H1 (cell line): ENCODE measurements at regions not wholly inside any gene's neighbourhood (a gene's known extent, or its start where the extent isn't known, plus 50 kb on each side); places are given as distances from the start of the nearest gene placed in this dataset.

ENCODE experiments used
- CTCF ChIA-PET: fragments of 300-600 bp; sonication (Branson Sonifier 250); formaldehyde crosslinking; loops from one replicate; lab custom pipeline; 2021; ENCODE audit not compliant: partially characterized antibody; lab: Charles Lee
- POLR2A ChIA-PET: fragments of 300-600 bp; sonication (Branson Sonifier 250); formaldehyde crosslinking; loops from one replicate; lab custom pipeline; 2021; ENCODE audit warnings: inconsistent platforms; ENCODE audit not compliant: partially characterized antibody; lab: Charles Lee
- DNase-seq, 2 experiments: peaks; one replicate each; pipeline versions ENCODE4 v3.0.0 to v3.0.0-alpha.2; 2010 to 2022; ENCODE audit warnings: low spot score in 2 of 2, low read depth in 1 of 2, mixed read lengths in 1 of 2
- FAIRE-seq: peaks from 2 replicates; lab custom pipeline; 2011; peaks lifted over from hg19 to GRCh38; lab: Jason Lieb, UNC
- H2AFZ ChIP-seq: 2 replicates; pipeline ENCODE4 v1.8.1; 2012; ENCODE audit warnings: low read length, inconsistent platforms
- H2AK5ac ChIP-seq: 2 replicates; pipeline ENCODE4 v1.6.1; 2013; ENCODE audit warnings: low read depth, low read length
- H2BK120ac ChIP-seq: replicated peaks from 2 replicates; pipeline ENCODE3; 2013; ENCODE audit warnings: low read depth, low read length, inconsistent platforms
- H2BK12ac ChIP-seq: 2 replicates; pipeline ENCODE4 v1.6.1; 2013; ENCODE audit warnings: low read depth, low read length
- H2BK15ac ChIP-seq: 2 replicates; pipeline ENCODE4 v1.6.1; 2013; ENCODE audit warnings: low read length
- H2BK20ac ChIP-seq: 2 replicates; pipeline ENCODE4 v1.6.1; 2013; ENCODE audit warnings: low read length
- H2BK5ac ChIP-seq: 2 replicates; pipeline ENCODE4 v1.6.1; 2013; ENCODE audit warnings: low read depth, low read length
- H3K14ac ChIP-seq: 2 replicates; pipeline ENCODE4 v1.6.1; 2013; ENCODE audit warnings: inconsistent platforms; ENCODE audit not compliant: insufficient read length
- H3K18ac ChIP-seq: 2 replicates; pipeline ENCODE4 v1.6.1; 2013; ENCODE audit warnings: low read length; ENCODE audit errors: extremely low read depth
- H3K23ac ChIP-seq: 2 replicates; pipeline ENCODE4 v1.6.1; 2013; ENCODE audit warnings: inconsistent platforms; ENCODE audit not compliant: insufficient read length
- H3K23me2 ChIP-seq: 2 replicates; pipeline ENCODE4 v1.6.1; 2013; ENCODE audit warnings: low read depth, low read length
- H3K27ac ChIP-seq: 2 replicates; pipeline ENCODE4 v1.6.1; 2011; ENCODE audit warnings: low read depth, low read length, inconsistent platforms
- H3K27me3 ChIP-seq, 4 experiments: replicated peaks in 1 of 4; 1 replicate in 1 of 4; 2 replicates in 3 of 4; pipeline versions ENCODE4 v1.6.1 to v1.8.1; 2011 to 2013; ENCODE audit warnings: low read length in 3 of 4, mild to moderate bottlenecking in 3 of 4, inconsistent platforms in 2 of 4, mixed read lengths in 2 of 4, moderate library complexity in 1 of 4; ENCODE audit not compliant: control insufficient read depth in 3 of 4, insufficient read depth in 3 of 4; ENCODE audit errors: extremely low read depth in 1 of 4
- H3K36me3 ChIP-seq, 4 experiments: 2 replicates each; pipeline versions ENCODE4 v1.6.1 to v1.8.1; 2011 to 2013; ENCODE audit warnings: mild to moderate bottlenecking in 4 of 4, low read length in 3 of 4, moderate library complexity in 2 of 4, control low read depth in 1 of 4, inconsistent platforms in 1 of 4; ENCODE audit not compliant: insufficient read depth in 4 of 4, control insufficient read depth in 2 of 4
- H3K4ac ChIP-seq: replicated peaks from 2 replicates; pipeline ENCODE3; 2013; ENCODE audit warnings: low read length, low read depth, mixed read lengths, inconsistent platforms; ENCODE audit not compliant: insufficient read length
- H3K4me1 ChIP-seq, 4 experiments: replicated peaks in 1 of 4; 1 replicate in 1 of 4; 2 replicates in 3 of 4; pipeline versions ENCODE4 v1.6.1 to v1.8.1; 2011 to 2013; ENCODE audit warnings: low read length in 3 of 4, inconsistent platforms in 2 of 4, mixed read lengths in 1 of 4; ENCODE audit not compliant: insufficient read depth in 4 of 4, control insufficient read depth in 3 of 4
- H3K4me2 ChIP-seq, 2 experiments: 2 replicates each; pipeline versions ENCODE4 v1.6.1 to v1.8.1; 2011 to 2013; ENCODE audit warnings: low read depth in 2 of 2, low read length in 2 of 2, control low read depth in 1 of 2, inconsistent platforms in 1 of 2, mild to moderate bottlenecking in 1 of 2; ENCODE audit not compliant: insufficient read depth in 1 of 2
- H3K4me3 ChIP-seq, 4 experiments: fragments of 200-600, 300-600 bp in 1 of 4; sonication (generic), shearing (Covaris generic), sonication (Bioruptor Twin) in 1 of 4; 2 replicates each; pipeline versions ENCODE4 v1.5.1 to v1.8.1; 2011 to 2016; ENCODE audit warnings: low read length in 4 of 4, low read depth in 3 of 4, control low read depth in 2 of 4, inconsistent platforms in 2 of 4, mild to moderate bottlenecking in 2 of 4, mixed read lengths in 1 of 4, moderate library complexity in 1 of 4; ENCODE audit not compliant: insufficient read depth in 2 of 4; ENCODE audit errors: extremely low read depth in 1 of 4
- H3K56ac ChIP-seq: replicated peaks from 2 replicates; pipeline ENCODE3; 2013; ENCODE audit warnings: low read depth, mild to moderate bottlenecking, mixed read lengths, low read length, inconsistent platforms; ENCODE audit not compliant: insufficient read length
- H3K79me1 ChIP-seq: 2 replicates; pipeline ENCODE4 v1.6.1; 2013; ENCODE audit warnings: low read depth, low read length, control low read depth
- H3K79me2 ChIP-seq, 2 experiments: 2 replicates each; pipeline versions ENCODE4 v1.6.1 to v1.8.1; 2012 to 2013; ENCODE audit warnings: low read length in 2 of 2, mild to moderate bottlenecking in 2 of 2, inconsistent platforms in 1 of 2; ENCODE audit not compliant: insufficient read depth in 2 of 2, control insufficient read depth in 1 of 2
- H3K9ac ChIP-seq, 4 experiments: replicated peaks in 1 of 4; 1 replicate in 1 of 4; 2 replicates in 3 of 4; pipeline versions ENCODE4 v1.6.1 to v1.8.1; 2011 to 2013; ENCODE audit warnings: low read depth in 3 of 4, low read length in 3 of 4, control low read depth in 2 of 4, mild to moderate bottlenecking in 2 of 4, moderate library complexity in 2 of 4, inconsistent platforms in 1 of 4; ENCODE audit errors: extremely low read depth in 1 of 4
- H3K9me3 ChIP-seq, 2 experiments: 2 replicates each; pipeline versions ENCODE4 v1.6.1 to v1.8.1; 2012 to 2013; ENCODE audit warnings: mild to moderate bottlenecking in 2 of 2, moderate library complexity in 2 of 2, control low read depth in 1 of 2, inconsistent platforms in 1 of 2, low read depth in 1 of 2, low read length in 1 of 2, mixed read lengths in 1 of 2; ENCODE audit not compliant: insufficient read depth in 2 of 2
- H4K20me1 ChIP-seq, 2 experiments: replicated peaks in 1 of 2; 2 replicates each; pipeline versions ENCODE3 to v1.8.1; 2011 to 2013; ENCODE audit warnings: inconsistent platforms in 2 of 2, low read length in 2 of 2, mild to moderate bottlenecking in 1 of 2; ENCODE audit not compliant: insufficient read depth in 2 of 2, control insufficient read depth in 1 of 2
- H4K5ac ChIP-seq: 2 replicates; pipeline ENCODE4 v1.6.1; 2013; ENCODE audit warnings: low read length, low read depth, mixed read lengths, inconsistent platforms; ENCODE audit not compliant: insufficient read length
- H4K8ac ChIP-seq: 2 replicates; pipeline ENCODE4 v1.8.0; 2013; ENCODE audit warnings: mild to moderate bottlenecking, moderate library complexity, low read length, inconsistent platforms; ENCODE audit not compliant: insufficient read depth; ENCODE audit errors: extremely low read depth
- H4K91ac ChIP-seq: replicated peaks from 2 replicates; pipeline ENCODE3; 2013; ENCODE audit warnings: low read length, mixed read lengths, inconsistent platforms; ENCODE audit not compliant: insufficient read length
- BCL11A ChIP-seq, 2 experiments: IDR thresholded peaks; one replicate each; pipeline ENCODE4 v1.6.1; 2011; ENCODE audit warnings: low read depth in 2 of 2, low read length in 2 of 2, mild to moderate bottlenecking in 2 of 2
- FOSL1 ChIP-seq: IDR thresholded peaks from 2 replicates; pipeline ENCODE4 v1.6.1; 2011; ENCODE audit warnings: mild to moderate bottlenecking, low read depth, low read length, moderate library complexity; ENCODE audit not compliant: insufficient read depth
- HDAC2 ChIP-seq, 2 experiments: fragments of 300-600 bp in 1 of 2; sonication (generic) in 1 of 2; IDR thresholded peaks; 2 replicates each; pipeline ENCODE4 v1.6.1; 2011 to 2012; ENCODE audit warnings: low read depth in 2 of 2, low read length in 2 of 2, mild to moderate bottlenecking in 2 of 2, moderate library complexity in 2 of 2, borderline replicate concordance in 1 of 2, inconsistent platforms in 1 of 2
- HDAC6 ChIP-seq: IDR thresholded peaks from one replicate; pipeline ENCODE4 v1.7.1; 2012; ENCODE audit warnings: low read depth, mild to moderate bottlenecking, inconsistent platforms, low read length, moderate library complexity
- JUND ChIP-seq: IDR thresholded peaks from 2 replicates; pipeline ENCODE4 v1.6.1; 2011; ENCODE audit warnings: mild to moderate bottlenecking, improper control_type of control experiment, low read length
- KDM1A ChIP-seq: fragments of 200-600, 300-600 bp; sonication (generic); IDR thresholded peaks from 2 replicates; pipeline ENCODE4 v1.7.1; 2016; ENCODE audit warnings: mild to moderate bottlenecking, low read length, borderline replicate concordance
- NANOG ChIP-seq: IDR thresholded peaks from 2 replicates; pipeline ENCODE4 v1.6.1; 2011; ENCODE audit warnings: low read length, low read depth, mild to moderate bottlenecking, inconsistent platforms; ENCODE audit not compliant: insufficient read depth, poor library complexity, severe bottlenecking
- POU5F1 ChIP-seq: IDR thresholded peaks from 2 replicates; pipeline ENCODE4 v1.6.1; 2011; ENCODE audit warnings: low read depth, mild to moderate bottlenecking, low read length, moderate library complexity
- SP2 ChIP-seq: IDR thresholded peaks from 2 replicates; pipeline ENCODE4 v1.6.1; 2012; ENCODE audit warnings: mild to moderate bottlenecking, low read length, inconsistent platforms
- TAF1 ChIP-seq: IDR thresholded peaks from 2 replicates; pipeline ENCODE4 v1.6.1; 2011; ENCODE audit warnings: mild to moderate bottlenecking, low read depth, low read length
- WGBS, 2 experiments: shearing (Covaris generic) in 1 of 2; methylation state at CpG; one replicate each; pipeline versions ENCODE4 v1.1.6 to v1.1.7; 2013 to 2015; ENCODE audit warnings: low lambda C conversion rate in 2 of 2, mixed read lengths in 2 of 2, inconsistent platforms in 1 of 2, low coverage in 1 of 2, missing lambda C conversion rate in 1 of 2; ENCODE audit not compliant: insufficient replicate concordance in 2 of 2, insufficient coverage in 1 of 2, insufficient read length in 1 of 2; ENCODE audit errors: extremely low coverage in 1 of 2, missing lambda C conversion rate in 1 of 2; 5-methylcytosine and 5-hydroxymethylcytosine counted together
- TF ChIP-seq, protein P1 (sequence below), 3 experiments: IDR thresholded peaks; 1 replicate in 2 of 3; 2 replicates in 1 of 3; pipeline versions ENCODE4 v1.5.1 to v1.6.1; 2011; ENCODE audit warnings: low read length in 3 of 3, mild to moderate bottlenecking in 3 of 3, inconsistent platforms in 2 of 3, low read depth in 1 of 3, moderate library complexity in 1 of 3; ENCODE audit not compliant: insufficient read depth in 1 of 3; ENCODE audit errors: control extremely low read depth in 1 of 3

DNA sequence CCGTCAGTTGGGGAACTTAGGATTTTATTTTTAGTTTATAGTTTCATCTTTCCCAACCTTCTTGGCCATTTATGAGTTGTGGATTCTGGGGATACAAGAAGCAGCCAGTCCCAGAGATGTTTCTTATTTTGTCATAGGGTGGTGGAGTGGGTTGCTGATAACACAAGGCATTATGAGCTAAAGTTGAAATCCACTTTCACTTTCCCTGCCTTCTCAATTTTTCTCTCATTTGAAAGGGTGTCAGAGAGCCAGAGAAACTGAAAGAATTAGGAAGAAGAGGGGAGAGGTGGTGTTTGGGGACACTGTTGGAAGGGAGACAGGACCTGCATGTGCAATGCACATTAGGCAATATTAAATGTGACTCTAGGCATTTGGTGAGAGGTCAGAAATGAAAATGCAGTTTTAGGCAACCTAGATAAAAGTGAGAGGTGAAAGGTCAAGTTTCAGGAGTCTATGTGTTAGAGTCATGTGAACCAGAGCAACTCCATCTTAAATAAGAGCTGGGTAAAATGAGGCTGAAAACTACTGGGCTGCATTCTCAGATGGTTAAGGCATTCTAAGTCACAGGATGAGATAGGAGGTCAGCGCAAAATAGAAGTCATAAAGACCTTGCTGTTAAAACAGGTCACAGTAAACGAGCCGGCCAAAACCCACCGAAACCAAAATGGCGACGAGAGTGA is 71.1 kb upstream of the F3 start:
- Histone ChIP-seq H4K20me1 (no peaks in the 10 kb centered on the region), H3K27me3 (no peaks in the 10 kb centered on the region), H3K4me1 (peaks cover 0 to 5% (median 0%) of the 10 kb centered on the region in 4 experiments; a peak in 3 of 7 replicates), H3K36me3 (no peaks in the 10 kb centered on the region), H2BK15ac (no peak overlapping the region), H3K79me1 (no peaks in the 10 kb centered on the region), H3K23me2 (no peaks in the 10 kb centered on the region; the same call in 1 of the 2 replicates), H2AFZ (no peak overlapping the region), H3K4me2 (no peak overlapping the region), H2BK20ac (no peak overlapping the region), H3K18ac (no peak overlapping the region), H2BK5ac (no peak overlapping the region), H2AK5ac (no peak overlapping the region), H3K4me3 (no peak overlapping the region), H4K8ac (no peak overlapping the region), H3K56ac (no peak overlapping the region), H3K9ac (no peak overlapping the region), H3K4ac (no peak overlapping the region), H3K27ac (no peak overlapping the region), H4K5ac (no peak overlapping the region), H3K9me3 (no peaks in the 10 kb centered on the region), H3K14ac (no peak overlapping the region), H2BK120ac (no peak overlapping the region), H2BK12ac (no peak overlapping the region), H4K91ac (no peak overlapping the region), H3K23ac (no peak overlapping the region), H3K79me2 (no peaks in the 10 kb centered on the region)
- no peak for TF ChIP-seq JUND
- no peak for TF ChIP-seq TAF1
- no peak for TF ChIP-seq NANOG
- no peak for TF ChIP-seq FOSL1
- TF ChIP-seq HDAC6: no peak
- no peak for TF ChIP-seq HDAC2 (IDR thresholded peaks at IDR 0.05; ENCODE audit: borderline replicate concordance in 1 of 2, low read depth in 2 of 2, low read length in 2 of 2)
- TF ChIP-seq, protein P1, sequence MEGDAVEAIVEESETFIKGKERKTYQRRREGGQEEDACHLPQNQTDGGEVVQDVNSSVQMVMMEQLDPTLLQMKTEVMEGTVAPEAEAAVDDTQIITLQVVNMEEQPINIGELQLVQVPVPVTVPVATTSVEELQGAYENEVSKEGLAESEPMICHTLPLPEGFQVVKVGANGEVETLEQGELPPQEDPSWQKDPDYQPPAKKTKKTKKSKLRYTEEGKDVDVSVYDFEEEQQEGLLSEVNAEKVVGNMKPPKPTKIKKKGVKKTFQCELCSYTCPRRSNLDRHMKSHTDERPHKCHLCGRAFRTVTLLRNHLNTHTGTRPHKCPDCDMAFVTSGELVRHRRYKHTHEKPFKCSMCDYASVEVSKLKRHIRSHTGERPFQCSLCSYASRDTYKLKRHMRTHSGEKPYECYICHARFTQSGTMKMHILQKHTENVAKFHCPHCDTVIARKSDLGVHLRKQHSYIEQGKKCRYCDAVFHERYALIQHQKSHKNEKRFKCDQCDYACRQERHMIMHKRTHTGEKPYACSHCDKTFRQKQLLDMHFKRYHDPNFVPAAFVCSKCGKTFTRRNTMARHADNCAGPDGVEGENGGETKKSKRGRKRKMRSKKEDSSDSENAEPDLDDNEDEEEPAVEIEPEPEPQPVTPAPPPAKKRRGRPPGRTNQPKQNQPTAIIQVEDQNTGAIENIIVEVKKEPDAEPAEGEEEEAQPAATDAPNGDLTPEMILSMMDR (IDR thresholded peaks at IDR 0.05; ENCODE audit: control extremely low read depth in 1 of 3, insufficient read depth in 1 of 3, low read depth in 1 of 3, low read length in 3 of 3): no peak
- no peak for TF ChIP-seq POU5F1
- no peak for TF ChIP-seq KDM1A
- TF ChIP-seq BCL11A (IDR thresholded peaks at IDR 0.05; ENCODE audit: low read depth in 2 of 2, low read length in 2 of 2): no peak
- no peak for TF ChIP-seq SP2
- FAIRE-seq (no peak), DNase-seq (no peak)
- POLR2A ChIA-PET: no interaction called here
- CTCF ChIA-PET: interaction anchor here (1.0 to 2.0 kb wide), 5 partner anchors 10 to 193 kb away, joined by 3 to 12 read pairs (median 4); no protein-coding TSS in a partner anchor
- WGBS, 2 experiments: 90% methylated on average over 7 of the region's 7 CpGs; no CpG with 5 or more reads in 1 of the 2 experiments
